Lower leg skin (tissue), 4 donors: ENCODE measurements at regions not wholly inside any gene's neighbourhood (a gene's known extent, or its start where the extent isn't known, plus 50 kb on each side); places are given as distances from the start of the nearest gene placed in this dataset.

Experiments used
- DNase-seq, 2 donors: peaks; one replicate each; pipeline ENCODE4 v3.0.0-alpha.2; 2019; ENCODE audit warnings: low spot score in 2 of 2
- H3K4me3 ChIP-seq: fragments of 200-600 bp; sonication (generic); 2 replicates; pipeline ENCODE4 v1.5.1; 2017; ENCODE audit warnings: mild to moderate bottlenecking, low read depth; ENCODE audit not compliant: poor library complexity, severe bottlenecking
- CTCF ChIP-seq, 3 donors: fragments of 450-650 bp; IDR thresholded peaks; one replicate each; pipeline ENCODE4 v1.5.1; 2016; ENCODE audit warnings: antibody characterized with exemption in 3 of 3, mild to moderate bottlenecking in 3 of 3, moderate library complexity in 2 of 3
- POLR2A ChIP-seq, 2 donors: fragments of 450-650 bp; IDR thresholded peaks; one replicate each; pipeline ENCODE4 v1.6.1; 2016 to 2017; ENCODE audit warnings: antibody characterized with exemption in 2 of 2, mild to moderate bottlenecking in 1 of 2, moderate library complexity in 1 of 2
- WGBS, 2 donors: methylation state at CpG; one replicate each; pipeline ENCODE4 v1.1.5; 2018; 5-methylcytosine and 5-hydroxymethylcytosine counted together
- intact Hi-C: fragments of 100-400 bp; cut with DNase I; formaldehyde crosslinking; loops from one replicate; pipeline ENCODE4 v1.15.0; 2023; ENCODE audit warnings: low total_unique reads

GRCh38 chr5:167036585-167036984 lies 1254.9 kb upstream of the WWC1 start:
- DNase-seq: no peak
- TF ChIP-seq CTCF (IDR thresholded peaks at IDR 0.05): no peak
- TF ChIP-seq POLR2A (IDR thresholded peaks at IDR 0.05): no peak
- WGBS, 2 donors: 73 to 77% methylated on average over 4 of the region's 4 CpGs
- no peak overlapping the region for H3K4me3 ChIP-seq
- intact Hi-C loops: loop anchor here (10.0 kb wide), 1 partner anchor 1678 kb away; no protein-coding TSS in a partner anchor

GRCh38 chr5:167049043-167049663 lies 1242.3 kb upstream of the WWC1 start:
- intact Hi-C loops: no loop called here
- WGBS, 2 donors: 21% methylated on average over 7 of the region's 7 CpGs
- H3K4me3 ChIP-seq: no peak overlapping the region
- TF ChIP-seq CTCF (IDR thresholded peaks at IDR 0.05): no peak
- no peak for TF ChIP-seq POLR2A (IDR thresholded peaks at IDR 0.05)
- DNase-seq: no peak

GRCh38 chr5:167049771-167050567 lies 1241.5 kb upstream of the WWC1 start:
- no peak overlapping the region for H3K4me3 ChIP-seq
- DNase-seq: no peak
- 83 to 87% methylated on average over 10 of the region's 10 CpGs for WGBS, 2 donors
- no peak for TF ChIP-seq POLR2A (IDR thresholded peaks at IDR 0.05)
- TF ChIP-seq CTCF (IDR thresholded peaks at IDR 0.05): no peak
- intact Hi-C loops: no loop called here

- WGBS, 2 donors: 52 to 66% methylated on average over 8 of the region's 8 CpGs
- no peak overlapping the region for H3K4me3 ChIP-seq
- intact Hi-C loops: no loop called here
- TF ChIP-seq CTCF (IDR thresholded peaks at IDR 0.05): no peak
- TF ChIP-seq POLR2A (IDR thresholded peaks at IDR 0.05): no peak
- no peak for DNase-seq
These were observed 1240.7 kb upstream of the WWC1 start for GRCh38 chr5:167050568-167051401.

- intact Hi-C loops: no loop called here
- no peak overlapping the region for H3K4me3 ChIP-seq
- TF ChIP-seq CTCF (IDR thresholded peaks at IDR 0.05): no peak
- 54 to 71% methylated on average over 7 of the region's 7 CpGs for WGBS, 2 donors
- DNase-seq: no peak
These were observed 1240.1 kb upstream of the WWC1 start for GRCh38 chr5:167051402-167051768.
